Muscle layer of colon (tissue), 2 donors: ENCODE measurements at regions not wholly inside any gene's neighbourhood (a gene's known extent, or its start where the extent isn't known, plus 50 kb on each side); places are given as distances from the start of the nearest gene placed in this dataset.
A peak's percentile ranks its signal among the peaks of the same experiment; 100 is the strongest.
"Not testable (repeated sequence)": the region's sequence is repeated elsewhere in the genome, so short reads cannot be mapped to it uniquely, and the experiment has no call there.

ENCODE experiments used
- H3K27ac ChIP-seq: one replicate; pipeline ENCODE4 v1.7.0; 2013; ENCODE audit warnings: low read depth, mild to moderate bottlenecking, low read length, moderate library complexity
- H3K27me3 ChIP-seq, 2 donors: one replicate each; pipeline ENCODE4 v1.7.0; 2013; ENCODE audit warnings: low read length in 2 of 2, mild to moderate bottlenecking in 2 of 2; ENCODE audit not compliant: insufficient read depth in 2 of 2, control insufficient read depth in 1 of 2
- H3K36me3 ChIP-seq: one replicate; pipeline ENCODE4 v1.7.0; 2013; ENCODE audit warnings: mild to moderate bottlenecking, low read length; ENCODE audit not compliant: insufficient read depth
- H3K4me1 ChIP-seq: one replicate; pipeline ENCODE4 v1.7.0; 2013; ENCODE audit warnings: mild to moderate bottlenecking, low read length; ENCODE audit not compliant: insufficient read depth
- H3K4me3 ChIP-seq, 2 donors: one replicate each; pipeline ENCODE4 v1.7.0; 2013; ENCODE audit warnings: low read length in 2 of 2, low read depth in 1 of 2, mild to moderate bottlenecking in 1 of 2, moderate library complexity in 1 of 2
- H3K9ac ChIP-seq: one replicate; pipeline ENCODE4 v1.7.0; 2013; ENCODE audit warnings: low read length
- H3K9me3 ChIP-seq: one replicate; pipeline ENCODE4 v1.7.0; 2013; ENCODE audit warnings: mild to moderate bottlenecking, low read length
- donor health status: abdominal sarcoma.
- donor health status: Adenocarcinoma of cecum.

DNA sequence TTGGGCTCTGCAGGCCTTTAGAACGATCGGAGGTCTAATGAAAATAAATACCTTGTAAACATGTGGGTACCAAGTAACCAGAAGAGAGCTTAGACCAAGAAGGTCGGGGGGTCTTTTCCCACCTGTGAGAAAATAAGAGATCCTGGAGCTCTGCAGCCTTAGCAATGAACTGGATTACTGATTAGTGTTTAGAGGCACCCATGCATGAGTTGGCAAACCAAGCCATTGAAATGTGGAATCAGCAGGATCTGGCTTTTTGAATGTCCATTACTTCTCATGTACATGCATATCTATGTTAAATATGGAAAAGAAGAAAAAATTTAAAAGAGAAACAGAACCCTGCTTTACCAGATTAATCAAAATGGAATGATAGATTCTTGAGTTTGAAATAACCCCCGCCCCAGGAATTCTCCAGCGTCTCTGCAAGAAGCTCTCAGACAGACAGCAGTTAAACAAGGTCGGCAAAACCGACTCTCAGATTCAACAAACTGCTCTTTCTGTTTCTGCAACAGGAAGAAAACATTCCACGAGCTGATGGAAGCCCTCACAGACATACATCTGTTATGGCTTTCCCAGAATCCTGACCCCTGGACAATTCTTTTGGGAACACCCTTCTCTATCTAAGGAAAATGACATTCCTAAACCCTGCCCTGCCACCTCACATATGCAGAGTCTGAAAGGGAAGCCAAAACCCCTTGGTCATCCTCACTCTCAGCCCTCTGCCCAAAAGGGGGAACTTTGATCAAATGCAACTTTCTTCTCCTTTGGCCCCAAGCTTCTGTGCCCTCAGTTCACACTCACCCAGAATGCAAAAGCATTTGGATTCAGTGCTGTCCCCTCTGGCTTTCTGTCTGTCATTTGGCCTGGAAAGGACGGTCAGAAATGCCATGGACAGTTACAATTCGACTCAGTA lies 78.7 kb upstream of the EN2 start:
- Histone ChIP-seq H3K4me1 (peaks cover 27% of the 10 kb centered on the region), H3K9ac (no peak overlapping the region), H3K36me3 (no peaks in the 10 kb centered on the region), H3K9me3 (no peaks in the 10 kb centered on the region), H3K27ac (no peak overlapping the region), H3K27me3 (peaks cover 93 to 99% of the 10 kb centered on the region in 2 donors), H3K4me3 (no peak overlapping the region)

GRCh38 chr7:155380221-155380861 lies 77.6 kb upstream of the EN2 start:
- H3K9ac ChIP-seq, result no peak overlapping the region
- no peak overlapping the region for H3K27ac ChIP-seq
- no peaks in the 10 kb centered on the region for H3K9me3 ChIP-seq
- no peaks in the 10 kb centered on the region for H3K36me3 ChIP-seq
- peaks cover 89 to 92% of the 10 kb centered on the region in 2 donors for H3K27me3 ChIP-seq
- H3K4me1 ChIP-seq, result peaks cover 27% of the 10 kb centered on the region
- H3K4me3 ChIP-seq, result no peak overlapping the region

GRCh38 chr7:155380976-155381851 lies 76.7 kb upstream of the EN2 start:
- Histone ChIP-seq H3K4me1 (peaks cover 27% of the 10 kb centered on the region), H3K9me3 (no peaks in the 10 kb centered on the region), H3K4me3 (peak overlapping the region; percentile 8 to 41), H3K9ac (no peak overlapping the region), H3K27ac (no peak overlapping the region), H3K27me3 (peaks cover 80 to 84% of the 10 kb centered on the region in 2 donors), H3K36me3 (no peaks in the 10 kb centered on the region)

- Histone ChIP-seq H3K36me3 (no peaks in the 10 kb centered on the region), H3K4me3 (peak overlapping the region; percentile 8 to 41), H3K27me3 (peaks cover 71 to 78% of the 10 kb centered on the region in 2 donors), H3K9ac (no peak overlapping the region), H3K4me1 (peaks cover 27% of the 10 kb centered on the region), H3K27ac (no peak overlapping the region), H3K9me3 (no peaks in the 10 kb centered on the region)
Measured at GRCh38 chr7:155381852-155382801, 75.8 kb upstream of the EN2 start.

DNA sequence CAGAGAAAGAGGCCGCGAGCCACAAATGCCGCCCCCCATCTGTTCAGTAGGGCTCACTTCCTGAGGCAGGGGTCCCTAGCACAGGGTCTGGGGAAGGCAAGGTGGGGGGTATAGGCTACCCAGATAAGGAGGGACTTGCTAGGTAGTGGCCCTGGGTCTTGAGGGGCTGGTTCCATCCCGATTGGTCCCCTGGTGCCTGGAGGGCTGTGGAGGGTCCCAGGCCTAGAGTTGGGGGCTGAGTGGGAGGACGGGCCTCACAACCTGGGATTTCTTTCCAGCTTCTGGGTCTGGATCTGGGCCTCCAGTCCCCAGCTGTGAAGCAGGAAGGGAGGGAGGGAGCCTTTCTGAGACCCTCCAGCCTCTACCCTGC lies 75.1 kb upstream of the EN2 start:
- Histone ChIP-seq H3K9me3 (no peaks in the 10 kb centered on the region), H3K36me3 (no peaks in the 10 kb centered on the region), H3K27me3 (peaks cover 64 to 77% of the 10 kb centered on the region in 2 donors), H3K27ac (no peak overlapping the region), H3K4me1 (peaks cover 22% of the 10 kb centered on the region), H3K4me3 (no peak overlapping the region), H3K9ac (no peak overlapping the region)

- no peak overlapping the region for H3K27ac ChIP-seq
- no peak overlapping the region for H3K9ac ChIP-seq
- no peaks in the 10 kb centered on the region for H3K36me3 ChIP-seq
- peaks cover 17% of the 10 kb centered on the region for H3K4me1 ChIP-seq
- no peaks in the 10 kb centered on the region for H3K9me3 ChIP-seq
- H3K27me3 ChIP-seq, result peaks cover 53 to 71% of the 10 kb centered on the region in 2 donors
- H3K4me3 ChIP-seq, result no peak overlapping the region
Measured at GRCh38 chr7:155383756-155384491, 74.0 kb upstream of the EN2 start.

GRCh38 chr7:155384751-155385150 lies 73.2 kb upstream of the EN2 start:
- Histone ChIP-seq H3K9ac (no peak overlapping the region), H3K4me3 (no peak overlapping the region), H3K4me1 (peaks cover 17% of the 10 kb centered on the region), H3K9me3 (no peaks in the 10 kb centered on the region), H3K36me3 (no peaks in the 10 kb centered on the region), H3K27ac (no peak overlapping the region), H3K27me3 (peaks cover 44 to 63% of the 10 kb centered on the region in 2 donors)

DNA sequence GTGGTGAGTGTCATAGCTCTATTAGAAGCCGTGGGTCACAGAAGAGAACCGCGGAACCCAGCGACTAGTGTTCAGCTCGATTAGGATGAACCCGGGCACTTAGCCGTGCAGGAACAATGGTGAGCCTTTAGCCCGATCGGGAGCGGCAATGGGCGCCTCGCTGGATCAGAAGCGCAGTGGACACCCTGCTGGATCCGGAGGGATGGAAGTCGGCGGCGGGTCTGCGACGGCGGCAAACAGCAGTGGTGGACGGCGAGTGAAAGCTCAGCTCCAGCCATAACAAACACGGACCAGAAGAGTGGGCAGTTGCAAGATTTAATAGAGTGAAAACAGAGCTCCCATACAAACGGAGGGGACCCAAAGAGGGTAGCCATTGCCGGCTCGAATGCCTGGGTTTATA lies 72.7 kb upstream of the EN2 start:
- H3K9me3 ChIP-seq, H3K36me3 ChIP-seq, H3K4me3 ChIP-seq, H3K27ac ChIP-seq, H3K9ac ChIP-seq: not testable (repeated sequence)
- H3K4me1 ChIP-seq, result peaks cover 16% of the 10 kb centered on the region
- peaks cover 41 to 59% of the 10 kb centered on the region in 2 donors for H3K27me3 ChIP-seq

GRCh38 chr7:155386608-155387007 lies 71.3 kb upstream of the EN2 start:
- peaks cover 27 to 45% of the 10 kb centered on the region in 2 donors for H3K27me3 ChIP-seq
- no peak overlapping the region for H3K9ac ChIP-seq
- no peak overlapping the region for H3K27ac ChIP-seq
- no peaks in the 10 kb centered on the region for H3K9me3 ChIP-seq
- H3K4me1 ChIP-seq, result peaks cover 3% of the 10 kb centered on the region
- H3K4me3 ChIP-seq, result no peak overlapping the region
- no peaks in the 10 kb centered on the region for H3K36me3 ChIP-seq

DNA sequence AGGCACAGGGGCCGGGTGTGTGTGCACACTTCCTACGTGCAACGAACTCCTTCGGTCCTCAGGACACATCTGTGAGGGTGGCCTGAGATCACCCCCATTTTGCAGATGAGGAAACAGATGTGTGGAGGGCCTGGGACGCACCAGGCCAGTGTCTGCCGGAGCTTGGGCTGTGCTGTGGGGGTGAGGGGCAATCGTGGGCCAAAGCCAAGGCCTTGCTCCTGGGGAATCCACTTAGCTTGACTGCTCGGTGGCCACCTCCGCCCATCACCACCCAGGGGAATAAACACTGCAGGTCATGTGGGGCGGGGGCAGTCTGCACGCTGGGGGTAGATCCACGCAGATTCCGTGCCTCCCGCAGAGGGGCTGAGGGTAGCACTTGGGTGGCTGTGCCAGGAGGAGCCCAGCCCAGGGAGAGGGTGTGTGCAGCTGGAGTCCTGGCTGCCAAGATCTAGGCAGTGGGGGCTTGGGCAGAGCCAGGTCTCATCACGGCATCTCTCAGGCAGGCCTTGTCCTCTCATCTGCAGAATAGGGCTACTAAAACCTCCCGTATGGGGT lies 70.8 kb upstream of the EN2 start:
- Histone ChIP-seq H3K9ac (no peak overlapping the region), H3K27ac (no peak overlapping the region), H3K4me1 (no peaks in the 10 kb centered on the region), H3K4me3 (no peak overlapping the region), H3K36me3 (no peaks in the 10 kb centered on the region), H3K27me3 (peaks cover 21 to 39% of the 10 kb centered on the region in 2 donors), H3K9me3 (no peaks in the 10 kb centered on the region)
